Prostate gland (tissue), 2 donors: ENCODE measurements at regions not wholly inside any gene's neighbourhood (a gene's known extent, or its start where the extent isn't known, plus 50 kb on each side); places are given as distances from the start of the nearest gene placed in this dataset.

Experiments
- DNase-seq: peaks from one replicate; pipeline ENCODE4 v3.0.0-alpha.2; 2019; ENCODE audit warnings: low spot score
- H3K27ac ChIP-seq, 2 donors: fragments of 200-600 bp; sonication (generic); 2 replicates each; pipeline ENCODE4 v1.5.1; 2017 to 2019
- H3K27me3 ChIP-seq: fragments of 200-600 bp; sonication (generic); replicated peaks from 2 replicates; pipeline ENCODE4 v1.5.1; 2019; ENCODE audit not compliant: insufficient read depth
- H3K36me3 ChIP-seq, 2 donors: fragments of 200-600 bp; sonication (generic); 1 replicate in 1 of 2; 2 replicates in 1 of 2; pipeline versions ENCODE4 v1.5.1 to v1.8.1; 2017 to 2019
- H3K4me1 ChIP-seq: fragments of 200-600 bp; sonication (generic); replicated peaks from 2 replicates; pipeline ENCODE4 v1.5.1; 2019
- H3K4me3 ChIP-seq, 2 donors: fragments of 200-600 bp; sonication (generic); 2 replicates each; pipeline ENCODE4 v1.5.1; 2017 to 2019
- H3K9me3 ChIP-seq: fragments of 200-600 bp; sonication (generic); 2 replicates; pipeline ENCODE4 v1.5.1; 2017
- POLR2A ChIP-seq: fragments of 450-650 bp; IDR thresholded peaks from one replicate; pipeline ENCODE4 v1.6.1; 2016; ENCODE audit warnings: antibody characterized with exemption, mild to moderate bottlenecking
- POLR2AphosphoS5 ChIP-seq: sonication (generic); formaldehyde crosslinking; IDR thresholded peaks from one replicate; pipeline ENCODE4 v1.6.1; 2017; ENCODE audit warnings: antibody characterized with exemption
- WGBS: methylation state at CpG from one replicate; pipeline ENCODE4 v1.1.5; 2018; 5-methylcytosine and 5-hydroxymethylcytosine counted together
- intact Hi-C: fragments of 100-400 bp; cut with DNase I; formaldehyde crosslinking; loops from one replicate; pipeline ENCODE4 v1.14.2; 2022
- TF ChIP-seq, protein P1 (sequence below), 4 experiments: fragments of 200-600 bp in 2 of 4; fragments of 450-650 bp in 2 of 4; sonication (generic) in 2 of 4; IDR thresholded peaks; 1 replicate in 3 of 4; 2 replicates in 1 of 4; pipeline ENCODE4 v1.5.1; 2016 to 2019; ENCODE audit warnings: antibody characterized with exemption in 4 of 4, mild to moderate bottlenecking in 2 of 4, moderate library complexity in 2 of 4

DNA sequence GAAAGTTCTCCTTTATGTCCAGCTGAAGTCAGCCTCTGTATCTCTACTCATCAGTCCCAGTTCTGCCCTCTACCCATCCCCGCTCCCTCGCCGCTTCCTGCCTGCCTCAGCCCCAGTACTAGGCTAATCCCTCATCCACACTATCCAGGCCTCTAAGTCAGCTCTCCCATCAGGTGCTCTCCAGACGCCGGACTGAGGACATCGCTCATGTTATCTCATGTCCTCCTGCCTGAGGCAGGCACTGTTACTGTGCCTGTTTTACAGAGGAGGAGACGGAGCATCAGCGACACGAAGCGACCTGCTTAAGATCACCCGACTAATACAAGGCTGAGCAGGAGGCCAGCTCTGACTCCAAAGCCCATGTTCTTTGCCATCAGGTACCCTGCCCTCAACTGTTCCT is 57.3 kb upstream of the RUNX3 start:
- Histone ChIP-seq H3K27ac (no peak overlapping the region), H3K4me1 (no peaks in the 10 kb centered on the region), H3K4me3 (no peak overlapping the region), H3K27me3 (no peaks in the 10 kb centered on the region), H3K9me3 (no peaks in the 10 kb centered on the region), H3K36me3 (no peaks in the 10 kb centered on the region)
- intact Hi-C loops = no loop called here
- TF ChIP-seq POLR2A = no peak
- no peak for TF ChIP-seq POLR2AphosphoS5
- TF ChIP-seq, protein P1, sequence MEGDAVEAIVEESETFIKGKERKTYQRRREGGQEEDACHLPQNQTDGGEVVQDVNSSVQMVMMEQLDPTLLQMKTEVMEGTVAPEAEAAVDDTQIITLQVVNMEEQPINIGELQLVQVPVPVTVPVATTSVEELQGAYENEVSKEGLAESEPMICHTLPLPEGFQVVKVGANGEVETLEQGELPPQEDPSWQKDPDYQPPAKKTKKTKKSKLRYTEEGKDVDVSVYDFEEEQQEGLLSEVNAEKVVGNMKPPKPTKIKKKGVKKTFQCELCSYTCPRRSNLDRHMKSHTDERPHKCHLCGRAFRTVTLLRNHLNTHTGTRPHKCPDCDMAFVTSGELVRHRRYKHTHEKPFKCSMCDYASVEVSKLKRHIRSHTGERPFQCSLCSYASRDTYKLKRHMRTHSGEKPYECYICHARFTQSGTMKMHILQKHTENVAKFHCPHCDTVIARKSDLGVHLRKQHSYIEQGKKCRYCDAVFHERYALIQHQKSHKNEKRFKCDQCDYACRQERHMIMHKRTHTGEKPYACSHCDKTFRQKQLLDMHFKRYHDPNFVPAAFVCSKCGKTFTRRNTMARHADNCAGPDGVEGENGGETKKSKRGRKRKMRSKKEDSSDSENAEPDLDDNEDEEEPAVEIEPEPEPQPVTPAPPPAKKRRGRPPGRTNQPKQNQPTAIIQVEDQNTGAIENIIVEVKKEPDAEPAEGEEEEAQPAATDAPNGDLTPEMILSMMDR (IDR thresholded peaks at IDR 0.05) = no peak
- 95% methylated on average over 11 of the region's 11 CpGs for WGBS
- no peak for DNase-seq

DNA sequence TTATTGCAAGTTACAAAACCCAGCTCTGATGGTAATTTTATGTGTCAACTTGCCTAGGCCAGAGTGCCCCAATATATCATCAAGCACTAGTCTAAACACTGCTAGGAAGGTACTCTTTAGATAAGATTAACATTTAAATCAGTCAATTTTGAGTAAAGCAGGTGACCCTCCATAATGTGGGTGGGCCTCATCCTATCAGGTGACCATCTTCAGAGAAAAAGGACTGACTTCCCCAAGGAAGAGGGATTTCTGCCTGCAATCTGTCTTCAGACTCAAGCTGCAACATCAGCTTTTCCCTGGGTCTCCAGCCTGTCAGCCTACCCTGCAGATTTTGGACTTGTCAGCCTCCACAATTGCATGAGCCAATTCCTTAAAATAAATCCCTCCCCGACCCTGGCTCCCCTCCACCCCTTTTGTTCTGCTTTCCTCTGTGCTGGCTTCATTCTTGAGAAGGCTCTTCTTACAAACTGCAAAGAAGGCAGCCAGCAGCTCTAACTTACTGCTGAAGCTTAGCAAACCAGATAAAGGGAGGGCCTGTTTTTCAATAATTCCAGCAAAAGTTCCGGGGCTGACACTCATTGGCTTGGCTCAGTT is 56.4 kb upstream of the RUNX3 start:
- WGBS = 11% methylated on average over 2 of the region's 2 CpGs
- Histone ChIP-seq H3K36me3 (no peaks in the 10 kb centered on the region), H3K9me3 (no peaks in the 10 kb centered on the region), H3K27me3 (no peaks in the 10 kb centered on the region), H3K4me1 (no peaks in the 10 kb centered on the region), H3K27ac (no peak overlapping the region), H3K4me3 (no peak overlapping the region)
- intact Hi-C loops = no loop called here
- DNase-seq = no peak
- TF ChIP-seq POLR2AphosphoS5 = no peak
- TF ChIP-seq, protein P1 (IDR thresholded peaks at IDR 0.05) = no peak
- no peak for TF ChIP-seq POLR2A

DNA sequence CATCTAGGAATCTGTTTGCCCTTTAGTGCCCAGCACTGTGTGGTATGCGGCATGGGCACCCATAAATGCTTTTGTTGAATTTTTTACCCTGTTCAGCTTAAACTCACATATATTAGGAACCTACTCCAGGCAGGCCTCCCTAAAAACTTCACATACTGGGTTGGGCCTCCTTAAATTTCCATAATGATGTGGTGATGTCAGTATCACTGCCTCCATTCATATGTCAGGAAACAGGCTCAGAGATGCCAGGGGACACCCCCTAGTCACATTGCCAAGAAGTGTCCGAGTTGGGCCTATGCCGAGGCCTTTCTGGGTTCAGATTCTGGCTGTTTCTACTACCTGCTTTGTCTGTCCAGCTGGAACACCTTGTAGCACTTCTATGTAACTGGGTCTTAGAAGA is 55.7 kb upstream of the RUNX3 start:
- TF ChIP-seq POLR2AphosphoS5 (no peak), POLR2A (no peak)
- TF ChIP-seq, protein P1 (IDR thresholded peaks at IDR 0.05) = no peak
- Histone ChIP-seq H3K27me3 (no peaks in the 10 kb centered on the region), H3K36me3 (no peaks in the 10 kb centered on the region), H3K4me3 (no peak overlapping the region), H3K9me3 (no peaks in the 10 kb centered on the region), H3K4me1 (no peaks in the 10 kb centered on the region), H3K27ac (no peak overlapping the region)
- DNase-seq = no peak
- 59% methylated on average over 3 of the region's 3 CpGs for WGBS
- intact Hi-C loops = no loop called here

DNA sequence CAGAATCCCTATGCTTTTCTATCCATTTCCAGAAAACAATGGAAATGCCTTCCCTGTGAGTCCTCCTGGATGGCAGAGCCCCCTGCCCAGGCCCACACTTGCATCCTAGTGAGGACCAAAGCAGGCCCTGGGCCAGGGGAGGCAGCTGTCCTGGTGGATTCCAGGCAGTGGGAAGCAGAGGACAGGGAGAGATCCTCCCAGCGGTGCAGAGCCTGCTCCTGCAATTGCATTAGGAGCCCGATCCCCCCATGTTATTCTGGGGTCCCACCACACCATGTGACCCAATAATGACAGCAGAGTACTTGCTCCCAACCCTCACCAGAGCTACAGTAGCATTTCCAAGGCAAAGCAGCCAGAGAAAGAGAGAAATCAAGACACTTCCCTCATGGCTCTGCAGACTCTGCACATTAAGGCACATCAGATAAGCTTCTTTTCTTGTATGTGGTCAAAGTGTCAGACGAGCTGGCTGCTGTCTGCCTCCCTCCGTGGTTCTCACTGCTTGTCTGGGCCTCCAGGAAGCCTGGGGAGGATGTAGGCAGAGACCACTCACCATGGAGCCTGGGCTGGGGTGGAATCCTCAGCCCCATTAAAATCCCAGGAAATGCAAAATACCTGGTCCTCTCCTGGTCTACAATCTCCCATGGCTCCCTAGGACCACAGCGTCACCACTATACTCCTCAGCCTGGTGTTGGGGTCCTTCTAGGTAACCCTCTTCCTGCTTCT is 54.9 kb upstream of the RUNX3 start:
- no peaks in the 10 kb centered on the region for H3K4me1 ChIP-seq
- no peak for TF ChIP-seq POLR2AphosphoS5
- TF ChIP-seq, protein P1 (IDR thresholded peaks at IDR 0.05) = no peak
- no peak for TF ChIP-seq POLR2A
- 72% methylated on average over 5 of the region's 5 CpGs for WGBS
- no peak overlapping the region for H3K4me3 ChIP-seq
- intact Hi-C loops = no loop called here
- DNase-seq = no peak
- H3K27ac ChIP-seq = no peak overlapping the region
- no peaks in the 10 kb centered on the region for H3K9me3 ChIP-seq
- H3K27me3 ChIP-seq = no peaks in the 10 kb centered on the region
- no peaks in the 10 kb centered on the region for H3K36me3 ChIP-seq

DNA sequence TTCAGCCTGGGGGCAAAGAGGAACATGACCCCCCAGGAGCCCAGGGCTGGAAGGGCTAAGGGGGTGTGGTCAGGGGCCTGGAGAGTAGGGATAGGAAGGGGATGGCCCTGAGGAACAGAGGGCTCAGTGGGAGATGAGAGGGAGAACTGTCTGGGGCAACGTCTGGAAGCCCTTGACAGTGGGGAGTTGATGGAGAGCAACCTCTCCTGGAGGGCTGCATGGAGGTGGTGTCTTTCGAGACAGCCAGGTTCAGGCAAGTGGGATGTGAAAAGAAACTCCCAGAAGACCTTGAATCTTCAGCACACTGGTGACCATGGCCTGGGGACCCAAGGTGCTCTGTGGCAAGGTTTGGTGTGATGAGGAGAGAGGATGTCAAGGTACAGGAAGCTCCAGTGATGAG is 54.2 kb upstream of the RUNX3 start:
- 83% methylated on average over 2 of the region's 2 CpGs for WGBS
- no peak for DNase-seq
- no peaks in the 10 kb centered on the region for H3K36me3 ChIP-seq
- no peaks in the 10 kb centered on the region for H3K27me3 ChIP-seq
- H3K9me3 ChIP-seq = no peaks in the 10 kb centered on the region
- H3K4me1 ChIP-seq = no peaks in the 10 kb centered on the region
- H3K27ac ChIP-seq = no peak overlapping the region
- H3K4me3 ChIP-seq = no peak overlapping the region
- intact Hi-C loops = no loop called here
- TF ChIP-seq POLR2AphosphoS5 = no peak
- no peak for TF ChIP-seq POLR2A
- TF ChIP-seq, protein P1 (IDR thresholded peaks at IDR 0.05) = no peak
